Non-pigmented ciliary epithelial cell (primary cell): ENCODE measurements at regions not wholly inside any gene's neighbourhood (a gene's known extent, or its start where the extent isn't known, plus 50 kb on each side); places are given as distances from the start of the nearest gene placed in this dataset.
A peak's percentile ranks its signal among the peaks of the same experiment; 100 is the strongest.

Experiments
- DNase-seq: peaks from one replicate; pipeline ENCODE4 v3.0.0-alpha.2; 2010; ENCODE audit warnings: low read depth

DNA sequence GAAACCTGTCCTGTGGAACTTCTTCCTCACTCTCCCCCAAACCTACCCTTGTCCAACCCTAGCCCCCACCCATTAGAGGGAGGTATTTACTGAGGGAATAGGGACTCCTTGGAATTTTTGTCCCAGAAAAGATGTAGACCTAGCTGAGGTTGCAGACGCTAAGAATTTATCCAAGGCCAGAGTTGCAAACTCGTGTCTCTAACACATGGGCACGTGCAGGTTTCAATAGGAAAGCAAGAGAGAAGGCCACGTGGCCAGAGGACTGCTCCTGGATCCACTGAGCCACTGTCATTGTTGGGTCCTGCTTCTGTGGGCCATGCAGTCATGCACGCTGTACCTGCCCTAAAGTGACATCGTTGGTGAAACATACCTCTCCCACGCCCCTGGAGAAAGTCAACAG lies 243.4 kb upstream of the KCNG1 start:
- DNase-seq = no peak

DNA sequence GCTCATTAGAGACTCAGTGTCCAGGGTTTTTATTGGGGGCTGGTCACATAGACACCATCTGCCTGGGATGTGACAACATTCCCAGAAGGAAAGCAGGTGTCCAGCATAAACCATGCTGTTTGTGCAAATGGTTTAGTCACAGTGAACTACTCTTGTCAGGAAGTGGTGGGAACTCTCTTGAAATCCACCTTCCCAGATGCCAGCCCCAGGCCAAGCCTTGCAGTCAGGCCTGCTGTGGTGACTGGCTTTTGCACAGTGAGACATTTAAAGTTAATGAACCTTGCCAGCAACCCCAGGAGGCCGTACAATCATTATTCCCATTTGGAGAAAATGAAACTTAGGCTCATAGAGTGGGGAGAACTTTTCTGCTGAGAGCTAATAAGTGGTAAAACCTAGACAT lies 242.5 kb upstream of the KCNG1 start:
- DNase-seq = no peak

DNA sequence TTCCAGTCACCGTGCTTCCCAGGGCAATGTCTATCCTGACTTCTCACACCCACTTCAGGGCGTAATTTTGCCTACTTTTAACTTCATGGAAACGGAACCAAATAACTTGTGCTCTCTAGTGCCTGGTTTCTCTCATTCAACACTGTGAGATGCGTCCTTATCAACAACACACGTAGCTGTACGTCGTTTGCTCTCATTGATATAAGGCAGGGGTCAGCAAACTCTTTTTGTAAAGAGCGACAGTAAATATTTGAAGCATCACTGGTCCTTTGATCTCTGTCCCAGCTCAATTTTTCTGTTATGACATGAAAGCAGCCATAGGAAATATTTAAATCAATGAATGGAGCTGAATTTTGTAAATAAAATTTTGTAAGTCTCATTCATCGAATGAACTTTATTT lies 239.3 kb upstream of the KCNG1 start:
- DNase-seq = no peak

DNA sequence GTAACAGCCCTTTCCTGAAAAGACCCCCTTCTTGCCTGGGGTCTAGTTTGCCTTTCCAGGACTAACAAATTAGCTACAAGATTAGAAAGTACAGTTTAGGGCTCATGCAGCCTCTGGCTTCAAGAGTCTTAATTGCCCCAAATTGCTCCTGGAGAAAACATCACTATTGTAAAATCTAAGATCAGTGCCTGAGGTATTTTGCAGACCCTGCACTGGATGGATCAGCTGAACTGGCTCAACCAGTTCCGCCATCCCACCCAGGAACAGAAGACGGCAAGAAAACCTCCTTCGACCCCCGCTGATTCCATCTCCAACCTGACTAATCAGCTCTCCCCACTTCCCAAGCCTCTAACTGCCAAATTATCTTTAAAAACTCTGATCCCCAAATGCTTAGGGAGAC lies 236.5 kb upstream of the KCNG1 start:
- no peak for DNase-seq

DNA sequence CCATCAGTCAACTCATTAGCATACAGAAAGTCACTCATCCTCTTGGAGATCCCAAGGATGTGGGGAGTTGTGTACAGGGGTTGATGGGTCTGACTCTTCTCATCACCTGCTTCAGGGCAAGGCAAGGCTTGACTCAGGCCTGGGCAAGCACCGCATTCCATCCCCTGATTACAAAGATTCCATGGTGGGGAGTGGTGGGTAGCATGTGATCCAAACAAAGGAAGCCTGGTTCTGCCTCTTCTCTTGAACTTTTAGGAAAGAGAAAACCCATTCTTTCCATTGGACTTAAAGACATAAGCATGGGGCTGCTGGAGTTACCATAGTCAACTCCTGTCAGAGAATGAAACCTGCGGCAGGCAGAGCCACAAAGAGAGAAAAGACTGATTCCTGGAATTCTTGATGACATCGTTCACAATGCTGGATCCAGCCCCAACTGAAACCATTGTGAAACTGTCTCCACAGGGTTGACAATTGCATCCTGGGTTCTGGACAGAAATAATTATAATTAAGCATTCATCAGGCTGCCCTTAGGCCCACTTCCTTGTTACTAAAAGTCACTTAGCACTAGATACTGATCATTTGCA lies 235.8 kb upstream of the KCNG1 start:
- DNase-seq = no peak

DNA sequence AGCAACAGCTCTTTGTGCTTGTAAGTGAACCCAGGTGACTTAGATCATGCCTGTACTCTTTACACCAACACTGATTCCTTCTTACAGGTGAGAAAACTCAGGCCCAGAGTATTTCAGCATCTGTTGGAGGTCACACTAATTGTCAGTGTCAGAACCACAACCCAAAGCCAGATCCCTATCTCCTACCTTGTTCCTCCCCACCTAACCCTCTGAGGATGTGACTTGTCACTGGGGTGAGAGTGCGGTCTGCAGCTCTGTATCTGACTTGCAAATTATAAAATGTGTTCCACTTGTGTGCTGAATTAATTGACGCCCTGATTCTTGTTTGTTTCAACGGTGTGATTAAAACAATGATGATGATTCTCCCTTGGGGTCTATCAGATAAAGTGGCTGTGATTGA lies 232.5 kb upstream of the KCNG1 start:
- DNase-seq = no peak

DNA sequence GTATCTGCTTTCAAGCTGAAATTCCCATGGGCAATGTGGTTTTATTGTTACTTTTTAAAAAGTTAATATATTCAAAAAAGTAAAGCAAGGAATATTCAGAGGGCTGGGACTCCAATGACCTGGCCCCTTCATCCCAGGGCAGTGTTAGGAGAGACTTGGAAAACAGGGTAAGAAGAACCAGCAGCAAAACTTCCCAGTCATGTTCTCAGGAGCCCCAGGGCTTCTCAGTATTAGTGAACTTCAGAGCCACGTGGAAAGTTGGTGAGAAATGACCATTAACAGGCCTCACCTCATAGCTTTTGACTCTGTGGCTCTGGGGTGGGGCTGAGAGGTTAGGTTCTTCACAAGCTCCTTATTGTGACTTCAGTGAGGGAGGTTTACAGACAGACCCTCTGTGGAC lies 230.4 kb upstream of the KCNG1 start:
- DNase-seq = no peak

DNA sequence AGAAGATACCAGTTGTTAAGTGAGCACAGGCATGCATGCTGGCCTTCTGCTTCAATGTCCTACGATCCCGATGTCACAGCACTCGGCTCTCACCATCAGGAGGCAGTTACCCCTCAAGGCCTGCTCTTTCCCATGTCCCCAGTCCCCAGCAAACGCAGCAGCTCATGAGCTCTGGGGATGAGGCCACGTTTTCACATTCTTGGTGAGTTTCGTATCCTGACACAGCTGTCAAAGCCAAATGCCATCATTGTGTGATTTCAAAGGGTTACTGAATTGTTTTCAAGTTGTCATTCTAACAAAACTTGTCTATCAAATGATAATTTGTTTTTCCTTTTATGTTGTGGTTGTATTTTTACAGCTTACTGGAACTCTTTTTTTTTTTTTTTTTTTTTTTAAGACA lies 226.9 kb upstream of the KCNG1 start:
- DNase-seq = no peak

DNA sequence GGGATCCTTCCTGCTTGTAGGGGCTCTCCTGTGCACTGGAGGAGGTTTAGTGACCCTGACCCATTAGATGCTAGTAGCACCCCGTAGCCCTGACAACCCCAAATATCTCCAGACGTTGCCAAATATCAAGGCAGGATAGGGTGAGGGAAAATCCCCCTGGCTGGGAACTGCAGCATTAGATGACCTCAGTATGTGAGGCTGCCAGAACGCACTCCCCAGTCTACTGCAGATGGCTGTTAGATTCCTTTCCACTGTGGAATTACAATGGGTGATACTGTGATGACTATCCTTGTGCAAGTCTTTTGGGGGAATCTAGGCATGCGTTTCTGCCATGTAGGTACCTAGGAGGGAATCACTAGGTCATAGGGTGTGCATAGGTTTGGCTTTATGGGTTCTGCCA lies 226.3 kb upstream of the KCNG1 start:
- DNase-seq = no peak

DNA sequence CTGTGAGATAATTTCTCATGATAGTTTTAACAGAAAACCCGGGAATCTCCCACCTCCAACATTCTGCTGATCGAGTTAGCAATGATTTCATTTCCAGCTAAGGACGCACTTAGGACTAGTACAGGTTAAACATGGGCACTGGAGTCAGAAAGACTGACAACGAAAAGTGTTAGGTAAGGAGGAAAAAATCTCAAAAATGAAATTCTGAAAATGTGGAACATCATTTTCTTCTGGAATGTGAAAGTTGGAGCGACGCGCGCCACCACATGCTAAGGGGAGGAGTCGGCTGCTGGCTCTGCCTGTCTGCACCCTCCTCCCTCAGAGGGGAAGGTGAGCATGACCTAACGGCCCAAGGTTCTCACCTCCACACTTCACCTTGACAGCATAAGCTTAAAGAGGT lies 221.6 kb upstream of the KCNG1 start:
- DNase-seq = no peak

DNA sequence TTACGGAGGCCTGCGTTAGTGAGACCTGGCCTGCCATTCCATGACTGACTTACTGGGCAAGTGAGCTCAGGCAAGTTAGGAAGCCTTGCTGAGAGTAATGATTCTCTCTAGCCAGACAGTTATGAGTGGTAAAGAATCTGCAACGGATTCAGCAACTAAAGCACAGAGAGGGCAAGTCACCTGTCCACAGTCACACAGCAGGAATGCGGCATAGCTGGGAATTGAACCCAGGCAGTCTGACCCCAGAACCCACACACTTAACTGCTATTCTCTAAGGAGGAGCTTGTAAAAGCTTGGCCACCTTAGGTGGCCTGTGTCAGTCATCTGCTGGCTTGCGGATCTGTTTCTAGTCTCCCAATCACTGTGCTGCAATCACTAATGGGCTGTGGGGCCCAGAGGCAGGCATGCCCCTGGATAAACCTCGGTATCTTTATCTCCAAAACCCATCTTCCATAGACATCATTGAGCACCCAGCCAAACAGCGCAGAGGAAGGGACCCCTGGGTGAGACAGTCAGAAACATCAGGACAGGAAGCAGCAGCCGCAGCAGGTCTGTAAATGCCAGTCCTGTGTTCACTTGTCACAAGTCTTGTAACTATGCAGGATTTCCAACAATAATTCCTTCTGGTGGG lies 215.9 kb upstream of the KCNG1 start:
- DNase-seq = no peak

DNA sequence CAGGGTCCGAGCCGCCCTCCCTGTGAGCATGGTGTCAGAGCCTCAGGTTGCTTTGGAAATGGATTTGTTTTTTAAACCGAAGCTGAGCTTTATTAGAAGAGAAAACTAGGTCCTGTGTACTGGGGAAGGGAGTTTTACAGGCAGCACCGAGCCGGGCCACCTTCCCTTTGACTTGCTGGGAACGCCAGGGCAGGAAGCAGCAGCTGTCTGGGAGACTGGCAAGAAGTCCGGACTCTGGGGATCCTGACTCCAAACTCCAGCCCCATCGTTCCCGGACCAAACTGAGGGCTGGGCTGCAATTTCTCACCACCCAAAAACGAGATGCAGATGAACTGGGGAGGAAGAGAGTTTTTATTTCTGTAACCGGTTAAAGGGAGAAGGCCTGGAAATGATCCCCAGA lies 214.9 kb upstream of the KCNG1 start:
- no peak for DNase-seq

DNA sequence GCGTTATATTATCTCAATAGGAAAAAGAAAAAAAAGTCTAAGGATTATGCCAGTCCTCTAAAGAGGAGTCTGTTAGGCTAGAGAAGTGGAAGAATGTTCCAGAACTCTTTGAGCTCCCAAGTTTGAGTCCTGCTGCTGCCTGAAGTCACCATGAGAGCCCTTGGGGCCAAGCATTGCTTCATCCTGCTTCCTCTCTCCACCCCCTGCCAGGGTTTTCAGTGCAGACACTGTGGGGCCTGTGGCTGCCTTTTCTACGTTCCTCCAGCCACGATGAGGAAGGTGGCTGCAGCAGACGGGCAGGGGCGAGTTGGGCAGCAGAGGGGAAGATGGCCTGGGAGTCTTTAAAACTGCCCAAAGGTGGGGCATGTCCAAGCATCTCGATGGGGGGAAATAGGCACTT lies 214.4 kb upstream of the KCNG1 start:
- no peak for DNase-seq

DNA sequence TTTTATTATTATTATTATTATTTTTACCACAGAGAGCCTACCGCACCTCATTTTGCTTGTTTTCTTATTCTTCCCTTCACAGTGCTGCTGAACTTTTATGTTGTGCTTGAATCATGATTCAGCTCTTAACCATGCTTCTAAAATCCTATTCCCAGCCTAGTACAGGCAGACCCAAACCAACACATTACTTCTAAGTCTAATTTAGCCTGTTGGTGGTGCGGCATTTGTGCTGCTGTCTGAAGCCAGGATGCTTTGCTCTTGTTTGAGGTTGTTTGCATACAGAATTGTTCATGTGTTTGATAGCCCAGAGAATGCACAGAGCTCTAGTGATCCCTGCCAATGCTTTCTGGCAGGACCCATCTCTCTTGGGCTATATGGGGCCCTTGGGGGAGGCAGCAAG lies 213.5 kb upstream of the KCNG1 start:
- no peak for DNase-seq

DNA sequence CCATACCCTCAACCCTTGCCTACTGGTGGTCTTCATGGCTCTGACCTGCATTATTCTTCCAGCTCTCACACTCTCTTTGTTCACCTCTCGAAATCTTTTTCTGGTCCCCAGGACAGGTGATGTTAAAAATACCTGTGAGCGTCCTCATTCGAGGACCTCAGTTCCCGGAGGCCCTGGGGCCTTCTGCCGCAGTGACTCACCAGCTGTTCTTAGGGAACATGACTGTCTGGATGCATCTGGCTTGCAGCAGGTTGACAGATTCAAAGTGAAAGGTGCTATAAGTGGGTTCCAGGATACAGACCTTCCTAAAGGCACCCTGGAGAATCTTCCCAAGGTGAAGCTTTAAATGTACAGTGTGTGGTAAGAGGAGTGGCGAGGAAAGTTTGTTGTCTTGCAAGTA lies 210.4 kb upstream of the KCNG1 start:
- no peak for DNase-seq

DNA sequence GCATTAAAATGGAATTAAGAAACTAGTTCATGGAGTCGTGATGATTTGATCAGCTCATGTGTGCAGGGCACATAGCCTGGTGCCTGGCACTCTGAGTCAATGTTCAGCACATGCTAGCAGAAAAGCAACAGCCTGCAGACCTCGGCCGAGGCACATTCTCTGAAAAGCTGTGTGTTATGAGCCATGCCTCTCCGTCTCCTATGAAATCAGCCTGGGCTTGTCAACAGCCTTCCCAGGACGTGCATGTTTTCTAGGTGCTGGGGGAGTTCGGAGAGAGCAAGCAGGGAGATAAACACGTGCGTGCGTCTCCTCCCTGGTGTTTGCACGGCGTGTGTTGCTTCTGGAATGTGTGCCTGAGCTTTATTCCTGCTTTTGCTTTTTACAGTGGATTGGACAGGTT lies 207.8 kb upstream of the KCNG1 start:
- DNase-seq = no peak

DNA sequence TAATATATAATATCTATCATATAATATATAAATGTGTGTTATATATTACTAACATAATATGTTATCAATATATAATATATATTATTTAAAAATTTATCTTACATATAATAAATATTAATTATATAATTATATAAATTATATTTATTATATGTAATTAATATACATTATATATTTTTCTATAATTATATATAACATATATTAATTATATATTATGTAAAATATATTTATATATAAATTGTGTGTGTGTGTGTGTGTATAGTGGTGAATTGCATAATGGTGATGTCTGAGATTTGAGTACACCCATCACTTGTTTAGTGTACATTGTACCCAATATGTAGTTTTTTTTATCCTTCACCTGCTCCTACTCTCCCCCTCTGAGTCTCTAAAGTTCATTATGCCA lies 205.9 kb upstream of the KCNG1 start:
- no peak for DNase-seq

DNA sequence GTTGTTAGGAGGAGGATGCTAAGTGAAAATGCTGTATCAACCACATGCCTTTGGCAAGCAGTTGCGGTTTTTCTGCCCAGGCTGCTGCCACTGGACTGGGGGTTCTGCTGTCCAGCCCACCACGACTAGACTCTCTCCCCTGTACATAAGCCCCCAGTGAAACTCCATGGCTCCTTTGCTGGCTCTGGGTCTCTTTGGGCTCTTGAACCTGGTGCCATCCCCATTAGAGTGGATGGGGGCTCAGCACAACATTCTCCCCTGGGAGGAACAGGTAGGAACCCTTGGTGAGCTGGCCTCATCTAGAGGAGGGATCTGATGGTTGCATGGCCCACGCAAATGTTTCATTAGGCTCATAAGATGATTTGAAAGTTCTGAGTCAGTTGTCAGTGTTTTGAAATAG lies 204.8 kb upstream of the KCNG1 start:
- DNase-seq = no peak

DNA sequence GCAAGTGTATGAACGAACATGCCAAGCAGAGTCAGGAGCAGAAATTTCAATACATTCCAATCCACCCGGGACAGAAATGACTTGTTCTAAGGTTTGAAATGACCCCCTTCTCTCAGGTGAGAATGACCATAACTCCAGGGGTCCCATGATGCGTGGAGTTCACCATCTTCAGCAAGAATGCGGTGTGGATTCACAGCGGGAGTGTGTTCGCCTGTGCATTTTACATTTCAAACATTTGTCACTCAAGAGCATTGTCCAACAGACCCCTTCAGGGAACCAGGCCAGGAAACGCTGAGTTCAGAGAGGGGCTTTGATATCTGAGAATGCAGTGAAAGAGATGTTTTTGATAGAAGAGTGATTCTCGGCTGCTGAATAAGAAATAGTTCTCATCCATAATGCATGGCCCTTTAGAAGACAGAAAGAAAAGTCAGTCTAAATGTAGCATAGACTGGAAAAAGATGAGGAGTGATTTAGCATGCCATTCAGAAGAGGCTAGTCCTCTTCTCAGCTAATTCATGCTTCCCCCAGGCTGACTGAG lies 200.3 kb upstream of the KCNG1 start:
- DNase-seq = no peak

DNA sequence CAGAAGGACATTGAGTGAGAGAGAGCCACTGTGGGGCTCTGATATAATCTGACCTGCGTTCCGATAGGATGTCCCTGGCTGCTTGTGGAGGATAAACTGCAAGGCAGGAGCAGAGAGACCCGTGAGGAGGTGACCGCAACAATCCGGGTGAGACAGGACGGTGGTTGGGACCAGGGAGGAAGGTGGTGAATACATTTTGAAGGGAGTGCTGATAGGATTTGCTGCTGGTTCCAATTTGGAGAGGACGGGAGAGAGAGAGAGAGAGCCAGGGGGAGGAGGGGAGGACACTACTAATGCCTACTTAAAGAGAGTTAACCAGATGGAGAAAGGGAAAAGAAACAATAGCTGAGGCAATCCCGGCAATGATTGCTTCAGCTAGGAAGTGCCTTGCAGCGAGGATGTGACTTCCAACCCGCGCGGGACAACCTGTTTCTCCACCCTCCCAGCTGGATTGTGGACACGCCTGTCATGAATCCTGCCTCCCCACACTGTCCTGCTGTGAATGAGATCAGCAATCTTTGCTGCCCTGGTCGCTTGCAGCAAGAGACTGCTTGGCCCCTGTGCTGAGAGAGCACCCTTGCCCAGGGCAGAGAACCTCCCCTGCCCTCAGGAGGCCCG lies 199.0 kb upstream of the KCNG1 start:
- peak; percentile 46 for DNase-seq

DNA sequence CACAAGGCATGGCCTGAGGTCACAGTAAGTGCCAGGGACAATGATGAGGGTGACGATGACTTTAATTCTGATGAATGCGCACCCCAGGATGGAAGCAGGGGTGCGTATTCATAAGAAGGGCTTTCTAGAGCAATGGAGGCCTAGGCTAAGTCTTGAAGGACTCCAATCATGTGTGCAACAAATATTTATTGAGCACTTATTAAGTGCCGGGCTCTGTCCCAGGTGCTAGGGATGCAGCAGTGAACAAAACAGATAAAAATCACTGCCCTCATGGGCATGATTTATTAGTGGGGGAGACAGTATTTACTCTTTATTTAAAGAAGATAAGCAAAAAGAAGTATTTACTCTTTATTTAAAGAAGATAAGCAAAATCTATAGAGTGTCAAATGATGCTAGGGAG lies 198.2 kb upstream of the KCNG1 start:
- DNase-seq = no peak

DNA sequence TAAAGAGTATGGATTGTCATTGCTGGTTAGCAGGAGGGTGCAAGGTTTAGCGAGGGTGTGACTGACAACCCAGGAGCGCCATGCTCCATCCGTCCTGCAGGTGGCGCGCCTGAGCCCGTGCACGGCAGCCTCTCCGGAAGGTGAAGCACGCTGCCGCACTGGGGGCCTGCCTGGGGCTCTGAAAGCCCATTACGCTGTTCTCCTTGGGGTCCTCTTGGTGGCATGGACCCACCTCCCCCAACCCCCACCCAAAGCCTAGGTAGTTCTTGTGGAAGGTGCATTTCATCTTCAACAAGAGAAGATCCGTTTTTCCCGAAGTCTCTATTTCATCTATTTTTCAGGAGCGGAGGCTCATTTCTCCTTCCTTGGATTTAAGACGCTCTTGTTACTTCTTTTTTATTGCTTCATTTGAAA lies 197.4 kb upstream of the KCNG1 start:
- no peak for DNase-seq

DNA sequence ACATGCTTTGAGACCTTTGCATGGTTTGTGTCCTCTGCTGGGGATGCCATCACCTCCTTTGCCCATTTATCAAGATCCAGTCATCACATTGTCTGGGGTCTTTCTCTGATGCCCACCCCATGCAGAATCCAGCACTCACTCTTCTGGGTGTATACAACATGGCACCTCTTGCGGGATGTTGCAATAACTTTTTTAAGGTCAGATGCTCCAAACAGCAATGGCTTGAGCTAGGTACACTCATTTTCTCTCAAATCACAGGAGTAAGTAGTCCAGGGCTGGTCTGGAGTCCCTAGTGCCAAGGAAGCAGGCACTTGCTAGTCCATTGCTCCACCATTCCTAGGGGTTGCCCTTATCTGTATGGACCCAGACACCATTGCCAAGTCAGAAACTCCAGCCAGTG lies 196.6 kb upstream of the KCNG1 start:
- no peak for DNase-seq

DNA sequence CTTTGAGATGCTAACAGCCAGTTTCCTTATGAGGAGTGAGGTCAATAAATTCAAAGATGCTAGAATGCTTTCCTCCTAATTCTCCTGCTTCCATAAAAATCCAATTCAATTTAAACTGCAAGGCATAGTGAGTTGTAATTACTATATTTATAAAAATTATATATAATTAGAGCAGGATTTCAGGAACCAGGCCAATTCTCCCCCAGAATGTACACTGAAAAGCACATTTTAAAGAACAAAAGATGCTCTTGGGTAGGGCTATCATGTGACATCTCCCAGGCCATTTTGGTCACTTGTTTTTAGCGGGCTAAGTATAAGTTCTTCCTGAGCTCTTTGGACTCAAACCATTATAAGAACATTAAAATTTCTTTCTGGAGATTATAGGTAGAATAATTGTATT lies 195.7 kb upstream of the KCNG1 start:
- no peak for DNase-seq
